GM12878 (cell line): ENCODE measurements at regions not wholly inside any gene's neighbourhood (a gene's known extent, or its start where the extent isn't known, plus 50 kb on each side); places are given as distances from the start of the nearest gene placed in this dataset.

ENCODE experiments used
- ASH2L ChIP-seq: fragments of 300-600, 200-600 bp; sonication (generic); IDR thresholded peaks from 2 replicates; pipeline ENCODE4 v1.6.1; 2017; ENCODE audit warnings: low read depth, mild to moderate bottlenecking, borderline replicate concordance
- FOXK2 ChIP-seq: fragments of 450-650 bp; IDR thresholded peaks from 2 replicates; pipeline ENCODE4 v1.6.1; 2017; ENCODE audit warnings: mild to moderate bottlenecking, moderate library complexity
- FOXM1 ChIP-seq: IDR thresholded peaks from 2 replicates; pipeline ENCODE4 v1.6.1; 2012; ENCODE audit warnings: low read depth, mild to moderate bottlenecking, inconsistent platforms, low read length, moderate library complexity
- HDAC2 ChIP-seq: fragments of 200-600 bp; sonication (generic); IDR thresholded peaks from 2 replicates; pipeline ENCODE4 v1.6.1; 2017
- HSF1 ChIP-seq: fragments of 150-350 bp; IDR thresholded peaks from 2 replicates; pipeline ENCODE4 v1.6.1; 2014; ENCODE audit warnings: mild to moderate bottlenecking, low read depth, low read length
- MEF2B ChIP-seq: fragments of 450-650 bp; IDR thresholded peaks from 2 replicates; pipeline ENCODE4 v1.6.1; 2018; ENCODE audit warnings: mild to moderate bottlenecking, moderate library complexity; ENCODE audit not compliant: partially characterized antibody, poor library complexity, severe bottlenecking
- NR2C1 ChIP-seq: fragments of 450-650 bp; IDR thresholded peaks from 2 replicates; pipeline ENCODE4 v1.6.1; 2017; ENCODE audit warnings: antibody characterized with exemption, mild to moderate bottlenecking, moderate library complexity
- PBX3 ChIP-seq: IDR thresholded peaks from 2 replicates; pipeline ENCODE4 v1.6.1; 2011; ENCODE audit warnings: mild to moderate bottlenecking, low read depth, low read length, moderate library complexity; ENCODE audit not compliant: insufficient replicate concordance
- RBBP5 ChIP-seq: fragments of 200-600 bp; sonication (generic); conservative IDR thresholded peaks from 2 replicates; pipeline ENCODE4 v1.6.1; 2016
- RFX5 ChIP-seq: IDR thresholded peaks from 2 replicates; pipeline ENCODE4 v1.6.1; 2011; ENCODE audit warnings: low read depth, low read length, improper control_type of control experiment
- SMC3 ChIP-seq: IDR thresholded peaks from 2 replicates; pipeline ENCODE4 v1.6.1; 2011; ENCODE audit warnings: low read length, improper control_type of control experiment, borderline replicate concordance
- SREBF1 ChIP-seq: IDR thresholded peaks from 2 replicates; pipeline ENCODE4 v1.6.1; 2012; ENCODE audit warnings: mild to moderate bottlenecking, low read length
- SREBF2 ChIP-seq: IDR thresholded peaks from 2 replicates; pipeline ENCODE4 v1.6.1; 2012; ENCODE audit warnings: mild to moderate bottlenecking, low read length
- ZBTB33 ChIP-seq: fragments of 450-650 bp; IDR thresholded peaks from 2 replicates; pipeline ENCODE4 v1.6.1; 2017; ENCODE audit warnings: mild to moderate bottlenecking
- ZBTB4 ChIP-seq: fragments of 450-650 bp; formaldehyde crosslinking; IDR thresholded peaks from 2 replicates; pipeline ENCODE4 v1.4.0; 2022; ENCODE audit warnings: mild to moderate bottlenecking, moderate library complexity
- ZZZ3 ChIP-seq: IDR thresholded peaks from 2 replicates; pipeline ENCODE4 v1.6.1; 2011; ENCODE audit warnings: low read depth; ENCODE audit not compliant: control insufficient read depth, insufficient read length

- TF ChIP-seq ZBTB4 (CRISPR knock-in tag) (no peak), ASH2L (no peak), HDAC2 (no peak), SREBF2 (no peak), SMC3 (no peak), HSF1 (no peak), PBX3 (no peak), MEF2B (no peak), ZBTB33 (no peak), RBBP5 (no peak), FOXM1 (no peak), ZZZ3 (no peak), SREBF1 (no peak), RFX5 (no peak), NR2C1 (no peak), FOXK2 (no peak)
- TF ChIP-seq, all 136 proteins: peak for 0
These were observed 77.4 kb upstream of the PCSK6 start (continued) for GRCh38 chr15:101566748-101567488.
